CD4-positive, alpha-beta memory T cell (primary cell): ENCODE measurements at regions not wholly inside any gene's neighbourhood (a gene's known extent, or its start where the extent isn't known, plus 50 kb on each side); places are given as distances from the start of the nearest gene placed in this dataset.
A peak's percentile ranks its signal among the peaks of the same experiment; 100 is the strongest.

Source experiments
- CTCF ChIA-PET: fragments of 350-600 bp; sonication (Branson Sonifier 250); formaldehyde crosslinking; loops from one replicate; lab custom pipeline; 2021; ENCODE audit warnings: inconsistent platforms; ENCODE audit not compliant: partially characterized antibody; lab: Charles Lee
- POLR2A ChIA-PET: fragments of 350-600 bp; sonication (Branson Sonifier 250); formaldehyde crosslinking; loops from one replicate; lab custom pipeline; 2021; ENCODE audit not compliant: partially characterized antibody; lab: Charles Lee
- DNase-seq, 5 donors: peaks; one replicate each; pipeline versions ENCODE4 v3.0.0 to v3.0.0-alpha.2; 2020 to 2022; ENCODE audit warnings: mixed read lengths in 1 of 5
- H3K27ac ChIP-seq: one replicate; pipeline ENCODE4 v1.7.0; 2013; ENCODE audit warnings: low read depth, low read length
- H3K27me3 ChIP-seq: 2 replicates; pipeline ENCODE4 v1.7.0; 2013; ENCODE audit warnings: mild to moderate bottlenecking, low read length, moderate library complexity; ENCODE audit not compliant: insufficient read depth
- H3K36me3 ChIP-seq: 2 replicates; pipeline ENCODE4 v1.7.0; 2013; ENCODE audit warnings: mild to moderate bottlenecking, low read length, moderate library complexity; ENCODE audit not compliant: insufficient read depth
- H3K4me1 ChIP-seq: 2 replicates; pipeline ENCODE4 v1.7.0; 2013; ENCODE audit warnings: mild to moderate bottlenecking, low read length, moderate library complexity; ENCODE audit not compliant: insufficient read depth
- H3K4me3 ChIP-seq, 2 donors: one replicate each; pipeline ENCODE4 v1.7.0; 2013; ENCODE audit warnings: low read length in 2 of 2, mild to moderate bottlenecking in 1 of 2
- H3K9me3 ChIP-seq, 2 donors: one replicate each; pipeline ENCODE4 v1.7.0; 2013; ENCODE audit warnings: low read length in 2 of 2, control low read depth in 1 of 2; ENCODE audit not compliant: control insufficient read depth in 1 of 2
- H3K27ac Mint-ChIP-seq, 7 donors: one replicate each; pipeline ENCODE4 v1.8.0; 2020 to 2021; ENCODE audit warnings: mixed read lengths in 7 of 7, mild to moderate bottlenecking in 6 of 7, inconsistent platforms in 3 of 7, moderate library complexity in 3 of 7
- H3K27me3 Mint-ChIP-seq, 2 donors: one replicate each; pipeline ENCODE4 v1.8.0; 2020 to 2021; ENCODE audit warnings: mixed read lengths in 2 of 2
- H3K36me3 Mint-ChIP-seq, 2 donors: one replicate each; pipeline ENCODE4 v1.8.0; 2020 to 2021; ENCODE audit warnings: mixed read lengths in 2 of 2, inconsistent platforms in 1 of 2, mild to moderate bottlenecking in 1 of 2
- H3K4me1 Mint-ChIP-seq, 4 donors: one replicate each; pipeline ENCODE4 v1.8.0; 2020 to 2021; ENCODE audit warnings: mixed read lengths in 4 of 4, mild to moderate bottlenecking in 1 of 4
- H3K4me3 Mint-ChIP-seq, 8 donors: one replicate each; pipeline ENCODE4 v1.8.0; 2020 to 2021; ENCODE audit warnings: mixed read lengths in 8 of 8, mild to moderate bottlenecking in 7 of 8, moderate library complexity in 6 of 8, inconsistent platforms in 3 of 8
- H3K9me3 Mint-ChIP-seq, 8 donors: one replicate each; pipeline ENCODE4 v1.8.0; 2020 to 2021; ENCODE audit warnings: mixed read lengths in 8 of 8, mild to moderate bottlenecking in 5 of 8, inconsistent platforms in 3 of 8, moderate library complexity in 1 of 8
- intact Hi-C: fragments of 100-400 bp; cut with micrococcal nuclease; formaldehyde crosslinking; loops from one replicate; pipeline ENCODE4 v1.15.1; 2023

DNA sequence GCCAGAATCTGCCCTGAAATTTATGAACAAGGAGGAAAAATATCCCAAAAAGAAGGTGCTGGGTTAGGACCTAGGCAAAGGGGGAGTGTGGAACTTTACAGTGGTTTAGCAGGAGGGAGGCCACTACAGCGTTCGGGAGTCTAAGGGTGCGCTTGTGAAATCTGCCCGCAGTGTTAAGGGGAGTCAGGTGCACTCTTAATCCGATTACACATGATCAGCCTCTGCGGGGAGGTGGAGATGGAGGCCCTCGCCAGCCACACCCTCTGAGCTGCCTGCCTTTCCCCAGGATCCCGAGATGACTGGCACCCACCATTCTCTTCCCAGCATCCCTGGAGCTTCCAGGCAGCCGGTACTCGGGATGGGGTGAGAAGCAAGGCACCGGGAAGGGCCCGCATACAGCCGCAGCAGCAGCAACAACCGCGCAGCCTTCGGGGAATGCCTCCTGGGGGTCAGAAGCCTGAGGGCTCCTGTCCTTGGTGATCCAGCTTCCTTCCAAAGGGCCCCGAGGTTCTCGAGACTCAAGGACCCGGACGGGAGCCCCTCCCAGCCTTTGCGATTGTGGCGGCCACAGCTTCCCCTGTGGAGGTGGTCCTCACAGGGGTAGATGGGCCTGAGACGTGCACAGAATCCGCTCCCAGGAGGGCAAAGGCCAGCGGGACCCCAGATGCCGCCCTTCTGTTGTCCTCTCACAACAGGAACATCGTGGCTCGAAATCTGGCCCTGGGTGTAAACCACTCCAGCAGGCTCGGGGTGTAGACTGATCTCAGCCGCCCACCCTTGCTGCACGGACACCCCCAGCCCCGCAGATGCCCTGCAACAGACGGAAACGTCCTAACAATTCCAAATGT lies 57.3 kb upstream of the CST7 start:
- no peaks in the 10 kb centered on the region for H3K27me3 ChIP-seq
- H3K4me1 ChIP-seq = no peaks in the 10 kb centered on the region
- Mint-ChIP-seq H3K27me3 (peaks cover 0 to 2% of the 10 kb centered on the region in 2 donors), H3K4me3 (no peak overlapping the region), H3K4me1 (no peaks in the 10 kb centered on the region), H3K36me3 (no peaks in the 10 kb centered on the region), H3K9me3 (peaks cover 0 to 2% (median 0%) of the 10 kb centered on the region in 8 donors), H3K27ac (no peak overlapping the region)
- ChIA-PET POLR2A (no interaction called here), CTCF (no interaction called here)
- H3K27ac ChIP-seq = no peak overlapping the region
- DNase-seq = no peak
- intact Hi-C loops = no loop called here
- no peak overlapping the region for H3K4me3 ChIP-seq
- H3K36me3 ChIP-seq = no peaks in the 10 kb centered on the region
- H3K9me3 ChIP-seq = no peaks in the 10 kb centered on the region

DNA sequence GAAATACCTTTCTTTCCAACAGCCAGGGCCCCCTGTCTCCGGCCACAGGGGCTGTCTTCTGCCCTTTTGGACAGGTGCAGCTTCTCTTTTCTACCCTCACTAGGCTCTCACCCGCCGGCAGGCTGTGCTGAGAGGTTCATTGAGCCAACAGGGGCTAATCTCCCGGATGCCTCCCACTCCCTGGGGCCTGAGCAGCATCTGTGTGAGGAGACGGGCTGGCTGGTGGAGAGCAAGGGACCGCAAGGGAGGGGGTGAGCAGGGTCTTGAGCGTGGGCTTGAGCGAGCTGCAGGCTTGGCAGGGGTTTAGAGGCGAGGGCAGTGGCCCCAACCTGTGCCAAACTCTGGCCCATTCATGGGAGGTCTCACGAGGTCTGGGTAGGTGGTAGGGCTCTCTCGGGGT lies 56.5 kb upstream of the CST7 start:
- no peak overlapping the region for H3K4me3 Mint-ChIP-seq

DNA sequence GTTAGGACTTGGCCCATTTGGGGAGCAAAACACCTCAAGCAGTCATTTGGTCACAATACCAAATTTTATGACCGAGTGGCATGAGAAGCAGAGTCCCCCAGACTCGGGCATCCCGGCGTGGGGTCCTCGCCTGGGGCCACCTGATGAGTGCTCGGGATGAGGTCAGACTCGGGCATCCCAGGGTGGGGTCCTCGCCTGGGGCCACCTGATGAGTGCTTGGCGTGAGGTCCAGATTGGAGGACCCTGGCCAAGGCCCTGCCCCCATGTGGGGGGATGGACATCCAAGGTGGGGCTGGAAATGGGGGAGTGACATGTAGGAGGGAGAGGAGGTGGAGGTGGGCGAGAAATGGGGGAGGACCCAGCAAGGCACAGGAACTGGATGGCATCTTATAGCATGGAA lies 56.1 kb upstream of the CST7 start:
- Histone ChIP-seq H3K27me3 (no peaks in the 10 kb centered on the region), H3K27ac (no peak overlapping the region), H3K36me3 (no peaks in the 10 kb centered on the region), H3K4me1 (no peaks in the 10 kb centered on the region), H3K4me3 (no peak overlapping the region), H3K9me3 (no peaks in the 10 kb centered on the region)
- CTCF ChIA-PET = no interaction called here
- DNase-seq = no peak
- H3K9me3 Mint-ChIP-seq = peaks cover 0 to 2% (median 0%) of the 10 kb centered on the region in 8 donors
- POLR2A ChIA-PET = no interaction called here
- no peak overlapping the region for H3K4me3 Mint-ChIP-seq
- no peaks in the 10 kb centered on the region for H3K36me3 Mint-ChIP-seq
- intact Hi-C loops = no loop called here
- peak overlapping the region in 1 of 7 donors; percentile 37 for H3K27ac Mint-ChIP-seq
- H3K27me3 Mint-ChIP-seq = peaks cover 0 to 2% of the 10 kb centered on the region in 2 donors
- no peaks in the 10 kb centered on the region for H3K4me1 Mint-ChIP-seq

More for the DNA sequence above, 56.5 kb upstream of the CST7 start:
- Mint-ChIP-seq H3K4me1 (no peaks in the 10 kb centered on the region), H3K27me3 (peaks cover 0 to 2% of the 10 kb centered on the region in 2 donors), H3K9me3 (peaks cover 0 to 2% (median 0%) of the 10 kb centered on the region in 8 donors), H3K27ac (peak overlapping the region in 1 of 7 donors; percentile 11), H3K36me3 (no peaks in the 10 kb centered on the region)
- Histone ChIP-seq H3K4me3 (no peak overlapping the region), H3K27ac (no peak overlapping the region), H3K27me3 (no peaks in the 10 kb centered on the region), H3K36me3 (no peaks in the 10 kb centered on the region), H3K4me1 (no peaks in the 10 kb centered on the region), H3K9me3 (no peaks in the 10 kb centered on the region)
- CTCF ChIA-PET = no interaction called here
- intact Hi-C loops = no loop called here
- no peak for DNase-seq
- POLR2A ChIA-PET = no interaction called here

DNA sequence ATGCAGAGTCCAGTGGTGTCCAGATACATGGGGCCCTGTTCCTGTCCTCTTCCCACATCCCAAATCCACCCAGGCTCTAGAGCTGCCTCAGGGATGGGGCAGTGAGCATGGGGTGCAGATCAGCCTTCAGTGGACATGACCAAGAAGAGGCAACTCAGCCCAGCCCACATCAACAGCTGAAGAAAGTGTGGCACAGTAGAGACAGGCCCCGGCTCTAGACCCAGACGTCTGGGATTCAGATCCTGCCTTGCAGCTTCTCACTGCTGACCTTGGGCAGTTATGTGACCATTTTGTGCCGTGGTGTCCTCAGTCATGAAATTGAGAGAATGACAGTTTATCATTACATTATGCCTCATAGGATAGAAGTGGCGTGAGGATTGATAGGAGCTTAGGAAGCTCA lies 54.6 kb upstream of the CST7 start:
- no peaks in the 10 kb centered on the region for H3K27me3 ChIP-seq
- peaks cover 0 to 6% of the 10 kb centered on the region in 2 donors for H3K36me3 Mint-ChIP-seq
- DNase-seq = no peak
- intact Hi-C loops = no loop called here
- H3K36me3 ChIP-seq = no peaks in the 10 kb centered on the region
- no peaks in the 10 kb centered on the region for H3K4me1 ChIP-seq
- H3K4me3 ChIP-seq = no peak overlapping the region
- H3K9me3 ChIP-seq = no peaks in the 10 kb centered on the region
- no peak overlapping the region for H3K4me3 Mint-ChIP-seq
- no peak overlapping the region for H3K27ac Mint-ChIP-seq
- H3K9me3 Mint-ChIP-seq = peaks cover 2 to 12% (median 10%) of the 10 kb centered on the region in 8 donors
- POLR2A ChIA-PET = no interaction called here
- H3K27me3 Mint-ChIP-seq = peaks cover 0 to 2% of the 10 kb centered on the region in 2 donors
- no peak overlapping the region for H3K27ac ChIP-seq
- CTCF ChIA-PET = no interaction called here
- no peaks in the 10 kb centered on the region for H3K4me1 Mint-ChIP-seq

DNA sequence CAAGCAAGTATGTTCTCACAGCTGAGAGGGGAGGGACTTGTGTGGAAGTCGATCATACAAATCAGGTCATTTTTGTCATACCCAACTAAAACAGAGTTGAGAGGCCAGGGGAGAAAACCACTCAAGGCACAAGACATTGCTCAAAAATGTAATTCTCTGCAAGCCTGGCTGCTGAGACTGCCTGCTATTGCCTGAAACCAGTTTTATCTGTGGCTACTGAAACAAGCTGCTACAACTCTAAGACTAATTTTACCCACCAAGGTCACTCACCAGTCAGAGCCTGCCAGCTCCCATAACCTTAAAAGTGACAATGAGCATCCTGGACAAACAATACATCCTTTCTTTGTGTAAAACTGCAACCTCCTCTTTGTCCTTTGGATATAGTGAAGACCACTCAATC lies 54.1 kb upstream of the CST7 start:
- Histone ChIP-seq H3K4me1 (no peaks in the 10 kb centered on the region), H3K36me3 (no peaks in the 10 kb centered on the region), H3K9me3 (no peaks in the 10 kb centered on the region), H3K4me3 (no peak overlapping the region), H3K27me3 (no peaks in the 10 kb centered on the region), H3K27ac (no peak overlapping the region)
- peaks cover 0 to 11% of the 10 kb centered on the region in 2 donors for H3K36me3 Mint-ChIP-seq
- H3K27me3 Mint-ChIP-seq = peaks cover 0 to 2% of the 10 kb centered on the region in 2 donors
- intact Hi-C loops = no loop called here
- POLR2A ChIA-PET = no interaction called here
- H3K9me3 Mint-ChIP-seq = peaks cover 2 to 17% (median 14%) of the 10 kb centered on the region in 8 donors
- no peak for DNase-seq
- H3K4me1 Mint-ChIP-seq = no peaks in the 10 kb centered on the region
- no peak overlapping the region for H3K27ac Mint-ChIP-seq
- CTCF ChIA-PET = no interaction called here
- H3K4me3 Mint-ChIP-seq = no peak overlapping the region

DNA sequence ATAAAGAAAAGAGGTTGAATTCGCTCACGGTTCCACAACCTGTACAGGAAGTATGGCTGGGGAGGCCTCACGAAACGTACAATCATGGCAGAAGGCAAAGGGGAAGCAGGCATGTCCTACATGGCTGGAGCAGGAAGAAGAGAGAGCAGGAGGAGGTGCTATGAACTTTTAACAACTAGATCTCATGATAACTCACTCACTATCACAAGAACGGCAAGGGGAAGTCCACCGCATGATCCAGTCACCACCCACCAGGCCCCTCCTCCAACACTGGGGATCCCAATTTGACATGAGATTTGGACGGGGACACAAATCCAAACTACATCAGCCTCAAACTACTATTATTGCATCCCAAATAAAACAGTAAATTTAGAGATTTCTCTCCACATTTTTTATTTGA lies 53.6 kb upstream of the CST7 start:
- no peak overlapping the region for H3K27ac Mint-ChIP-seq
- POLR2A ChIA-PET = no interaction called here

DNA sequence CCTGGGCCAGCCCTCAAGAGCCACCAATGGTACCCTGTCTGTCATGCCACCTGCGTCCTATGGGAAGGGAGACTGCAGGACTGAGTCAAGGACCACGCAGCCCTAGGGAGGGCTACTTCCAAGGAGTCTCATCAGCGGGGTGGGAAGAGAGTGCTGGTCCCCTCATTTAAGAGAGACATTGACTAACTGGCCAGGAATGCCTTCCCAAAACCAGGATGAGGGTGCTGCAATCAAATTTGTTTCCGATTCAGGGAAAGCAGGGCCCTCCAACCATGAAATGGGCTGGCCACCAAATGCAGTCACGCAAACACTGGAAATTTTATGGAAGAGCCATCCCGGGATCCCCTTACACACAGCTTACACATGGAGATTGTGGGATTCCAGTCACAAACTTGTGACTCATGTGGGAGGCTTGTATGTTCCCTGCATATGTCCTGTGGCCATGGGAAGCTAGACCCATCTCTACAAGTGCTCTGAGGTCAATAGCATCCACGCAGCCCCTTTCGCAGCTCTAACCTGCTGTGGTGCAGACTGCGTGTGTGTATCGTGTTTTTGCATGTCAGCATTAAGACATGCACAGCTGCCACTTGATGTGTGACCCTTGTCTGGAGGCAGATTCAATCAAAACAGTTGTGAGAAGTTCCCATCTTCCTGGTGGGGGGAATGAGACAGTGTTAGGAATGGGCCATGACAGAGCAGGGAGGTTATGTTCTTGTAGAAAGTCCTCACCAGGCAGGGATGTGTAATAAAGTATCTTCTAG lies 53.0 kb upstream of the CST7 start:
- H3K9me3 ChIP-seq = no peaks in the 10 kb centered on the region
- H3K27ac Mint-ChIP-seq = no peak overlapping the region
- intact Hi-C loops = no loop called here
- H3K4me3 ChIP-seq = no peak overlapping the region
- H3K4me3 Mint-ChIP-seq = no peak overlapping the region
- no peak for DNase-seq
- ChIA-PET POLR2A (no interaction called here), CTCF (no interaction called here)
- no peaks in the 10 kb centered on the region for H3K4me1 Mint-ChIP-seq
- H3K36me3 ChIP-seq = no peaks in the 10 kb centered on the region
- H3K27me3 ChIP-seq = no peaks in the 10 kb centered on the region
- peaks cover 0 to 11% of the 10 kb centered on the region in 2 donors for H3K36me3 Mint-ChIP-seq
- no peak overlapping the region for H3K27ac ChIP-seq
- H3K27me3 Mint-ChIP-seq = peaks cover 0 to 2% of the 10 kb centered on the region in 2 donors
- peaks cover 2 to 20% (median 17%) of the 10 kb centered on the region in 8 donors for H3K9me3 Mint-ChIP-seq
- H3K4me1 ChIP-seq = no peaks in the 10 kb centered on the region

More for the DNA sequence above, 53.6 kb upstream of the CST7 start:
- H3K27me3 Mint-ChIP-seq = peaks cover 0 to 2% of the 10 kb centered on the region in 2 donors
- H3K4me1 Mint-ChIP-seq = no peaks in the 10 kb centered on the region
- CTCF ChIA-PET = no interaction called here
- H3K4me3 Mint-ChIP-seq = no peak overlapping the region
- H3K27ac ChIP-seq = no peak overlapping the region
- H3K36me3 Mint-ChIP-seq = peaks cover 0 to 11% of the 10 kb centered on the region in 2 donors
- no peak for DNase-seq
- no peaks in the 10 kb centered on the region for H3K36me3 ChIP-seq
- intact Hi-C loops = no loop called here
- H3K4me3 ChIP-seq = no peak overlapping the region
- H3K9me3 ChIP-seq = no peaks in the 10 kb centered on the region
- peaks cover 2 to 18% (median 16%) of the 10 kb centered on the region in 8 donors for H3K9me3 Mint-ChIP-seq
- no peaks in the 10 kb centered on the region for H3K4me1 ChIP-seq
- no peaks in the 10 kb centered on the region for H3K27me3 ChIP-seq
